ENCODE measurements at regions not wholly inside any gene's neighbourhood (a gene's known extent, or its start where the extent isn't known, plus 50 kb on each side); places are given as distances from the start of the nearest gene placed in this dataset.
"Not testable (repeated sequence)": the region's sequence is repeated elsewhere in the genome, so short reads cannot be mapped to it uniquely, and the experiment has no call there.

- H3K4me3 Mint-ChIP-seq = no peak overlapping the region
- DNase-seq = no peak
- H3K27ac Mint-ChIP-seq = no peak overlapping the region
- peaks cover 11% of the 10 kb centered on the region for H3K9me3 Mint-ChIP-seq
- H3K36me3 Mint-ChIP-seq = peaks cover 42% of the 10 kb centered on the region
- peaks cover 16% of the 10 kb centered on the region for H3K4me1 Mint-ChIP-seq
- no peaks in the 10 kb centered on the region for H3K27me3 Mint-ChIP-seq
Measured at GRCh38 chr17:21532763-21533385, 156.7 kb downstream of the KCNJ12 start.

GRCh38 chr17:21535686-21536375, 156.5 kb upstream of the KCNJ18 start:
- peaks cover 65% of the 10 kb centered on the region for H3K36me3 Mint-ChIP-seq
- H3K27ac Mint-ChIP-seq = no peak overlapping the region
- no peaks in the 10 kb centered on the region for H3K27me3 Mint-ChIP-seq
- H3K4me3 Mint-ChIP-seq = no peak overlapping the region
- no peak for DNase-seq
- H3K9me3 Mint-ChIP-seq = peaks cover 14% of the 10 kb centered on the region
- peaks cover 33% of the 10 kb centered on the region for H3K4me1 Mint-ChIP-seq

DNA sequence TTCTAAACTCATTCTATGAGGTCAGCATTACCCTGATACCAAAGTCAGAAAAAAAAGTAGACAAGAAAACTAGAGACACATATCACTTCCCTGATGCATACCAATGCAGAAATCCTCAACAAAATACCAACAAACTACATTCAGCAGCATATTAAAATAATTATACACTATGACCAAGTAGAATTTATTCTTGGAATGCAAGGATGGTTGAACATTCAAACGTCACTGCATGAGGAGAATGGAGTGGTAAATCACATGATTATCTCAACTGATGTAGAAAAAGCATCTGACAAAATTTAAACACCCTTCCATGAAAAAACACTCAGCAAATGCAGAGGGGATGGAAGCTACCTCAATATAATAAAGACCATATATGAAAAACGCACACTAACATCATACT, 155.0 kb upstream of the KCNJ18 start:
- no peak for DNase-seq
- Mint-ChIP-seq H3K36me3 (peaks cover 60% of the 10 kb centered on the region), H3K9me3 (peaks cover 14% of the 10 kb centered on the region), H3K4me1 (peaks cover 35% of the 10 kb centered on the region), H3K4me3 (no peak overlapping the region), H3K27me3 (no peaks in the 10 kb centered on the region), H3K27ac (no peak overlapping the region)

DNA sequence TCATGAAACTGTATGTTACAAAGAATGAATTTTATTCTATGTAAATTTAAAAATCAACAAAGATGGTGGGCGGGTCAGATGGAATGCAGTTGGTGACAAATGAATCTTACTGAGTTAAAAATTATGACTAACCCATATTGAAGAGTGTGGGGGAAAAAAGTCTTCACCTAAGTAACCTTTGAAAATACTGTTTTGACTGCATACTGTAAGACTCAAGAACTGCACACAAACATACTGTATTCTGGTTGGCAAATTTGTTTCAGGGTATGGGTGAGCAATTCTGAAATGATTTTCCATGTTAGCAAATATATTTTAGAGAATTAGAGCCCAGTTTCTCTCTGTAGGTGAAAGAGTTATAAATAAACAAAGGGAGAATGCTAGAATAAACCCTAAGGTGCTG, 153.7 kb upstream of the KCNJ18 start:
- Mint-ChIP-seq H3K9me3 (peaks cover 14% of the 10 kb centered on the region), H3K27ac (no peak overlapping the region), H3K4me3 (no peak overlapping the region), H3K36me3 (peaks cover 62% of the 10 kb centered on the region), H3K27me3 (no peaks in the 10 kb centered on the region), H3K4me1 (peaks cover 24% of the 10 kb centered on the region)
- no peak for DNase-seq

DNA sequence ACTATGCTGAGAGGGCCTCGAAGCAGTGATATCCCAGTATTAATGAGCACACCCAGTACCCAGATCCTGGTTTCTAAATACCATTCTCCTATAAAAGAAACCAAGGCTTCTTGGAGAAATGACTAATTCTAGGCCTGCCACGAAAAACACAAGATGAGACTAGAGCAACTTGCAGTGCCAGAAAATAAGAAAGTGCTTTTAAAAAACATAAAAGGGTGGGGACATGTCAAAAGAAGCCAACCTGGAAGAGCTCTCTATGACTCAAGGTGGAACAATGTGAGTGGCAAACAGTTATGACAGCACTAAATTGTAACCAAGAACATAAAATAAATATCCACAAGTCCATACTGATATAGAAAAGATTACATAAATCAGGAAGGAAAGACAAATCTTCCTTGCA, 153.2 kb upstream of the KCNJ18 start:
- Mint-ChIP-seq H3K27ac (no peak overlapping the region), H3K4me1 (peaks cover 20% of the 10 kb centered on the region), H3K36me3 (peaks cover 57% of the 10 kb centered on the region), H3K4me3 (no peak overlapping the region), H3K9me3 (peaks cover 14% of the 10 kb centered on the region), H3K27me3 (no peaks in the 10 kb centered on the region)
- DNase-seq = no peak

DNA sequence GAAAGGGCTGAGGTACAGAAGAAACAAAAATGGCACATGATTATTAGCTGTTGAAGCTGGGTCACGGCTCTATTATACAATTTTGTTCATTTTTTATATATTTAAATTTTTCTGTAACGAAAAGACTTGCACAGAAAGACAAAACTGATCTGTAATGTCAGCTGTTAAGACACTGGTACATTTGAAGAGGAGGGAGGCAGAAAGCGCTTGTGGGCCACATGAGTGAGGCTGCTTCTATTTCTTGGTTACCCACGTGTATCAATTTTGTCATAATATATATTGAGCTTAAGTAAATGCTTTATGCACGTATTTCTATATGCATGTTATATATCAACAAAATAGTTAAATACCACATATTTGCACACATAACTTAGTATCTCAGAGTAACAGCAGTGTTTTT, 151.8 kb upstream of the KCNJ18 start:
- H3K27me3 Mint-ChIP-seq = no peaks in the 10 kb centered on the region
- no peak for DNase-seq
- peaks cover 19% of the 10 kb centered on the region for H3K4me1 Mint-ChIP-seq
- peaks cover 14% of the 10 kb centered on the region for H3K9me3 Mint-ChIP-seq
- H3K27ac Mint-ChIP-seq = no peak overlapping the region
- H3K4me3 Mint-ChIP-seq = no peak overlapping the region
- peaks cover 55% of the 10 kb centered on the region for H3K36me3 Mint-ChIP-seq

GRCh38 chr17:21542070-21542469, 150.3 kb upstream of the KCNJ18 start:
- H3K27ac Mint-ChIP-seq = no peak overlapping the region
- H3K4me3 Mint-ChIP-seq = no peak overlapping the region
- H3K27me3 Mint-ChIP-seq = no peaks in the 10 kb centered on the region
- peaks cover 23% of the 10 kb centered on the region for H3K4me1 Mint-ChIP-seq
- H3K36me3 Mint-ChIP-seq = peaks cover 53% of the 10 kb centered on the region
- peaks cover 9% of the 10 kb centered on the region for H3K9me3 Mint-ChIP-seq
- DNase-seq = no peak

DNA sequence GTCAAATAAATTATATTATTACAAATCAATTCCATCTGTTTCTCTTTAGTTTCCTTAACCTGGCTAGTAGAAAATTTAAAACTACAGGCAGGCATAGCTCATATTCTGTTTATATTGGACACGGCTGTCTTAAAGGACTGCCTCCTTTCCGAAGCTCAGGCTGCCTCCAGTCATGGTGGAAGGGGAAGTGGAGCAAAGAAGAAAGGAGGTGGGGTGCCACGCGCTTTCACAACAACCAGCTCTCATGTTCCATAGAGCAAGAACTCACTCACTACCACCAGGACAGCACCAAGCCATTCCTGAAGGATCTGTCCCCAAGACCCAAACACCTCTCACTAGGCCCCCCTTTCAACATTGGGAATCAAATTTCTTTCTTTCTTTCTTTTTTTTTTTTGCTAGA, 149.3 kb upstream of the KCNJ18 start:
- H3K27me3 Mint-ChIP-seq = no peaks in the 10 kb centered on the region
- H3K4me3 Mint-ChIP-seq = no peak overlapping the region
- H3K27ac Mint-ChIP-seq = no peak overlapping the region
- peaks cover 3% of the 10 kb centered on the region for H3K9me3 Mint-ChIP-seq
- peaks cover 24% of the 10 kb centered on the region for H3K4me1 Mint-ChIP-seq
- DNase-seq = no peak
- peaks cover 51% of the 10 kb centered on the region for H3K36me3 Mint-ChIP-seq

GRCh38 chr17:21545064-21545463, 147.3 kb upstream of the KCNJ18 start:
- Mint-ChIP-seq H3K4me3 (no peak overlapping the region), H3K4me1 (peaks cover 28% of the 10 kb centered on the region), H3K27me3 (no peaks in the 10 kb centered on the region), H3K9me3 (peaks cover 2% of the 10 kb centered on the region), H3K27ac (no peak overlapping the region), H3K36me3 (peaks cover 52% of the 10 kb centered on the region)
- DNase-seq = no peak

GRCh38 chr17:21548236-21548635, 144.1 kb upstream of the KCNJ18 start:
- Mint-ChIP-seq H3K36me3 (peaks cover 48% of the 10 kb centered on the region), H3K27me3 (peaks cover 10% of the 10 kb centered on the region), H3K4me1 (peaks cover 33% of the 10 kb centered on the region), H3K4me3 (peak overlapping the region; percentile 14), H3K27ac (no peak overlapping the region), H3K9me3 (peaks cover 2% of the 10 kb centered on the region)
- no peak for DNase-seq

DNA sequence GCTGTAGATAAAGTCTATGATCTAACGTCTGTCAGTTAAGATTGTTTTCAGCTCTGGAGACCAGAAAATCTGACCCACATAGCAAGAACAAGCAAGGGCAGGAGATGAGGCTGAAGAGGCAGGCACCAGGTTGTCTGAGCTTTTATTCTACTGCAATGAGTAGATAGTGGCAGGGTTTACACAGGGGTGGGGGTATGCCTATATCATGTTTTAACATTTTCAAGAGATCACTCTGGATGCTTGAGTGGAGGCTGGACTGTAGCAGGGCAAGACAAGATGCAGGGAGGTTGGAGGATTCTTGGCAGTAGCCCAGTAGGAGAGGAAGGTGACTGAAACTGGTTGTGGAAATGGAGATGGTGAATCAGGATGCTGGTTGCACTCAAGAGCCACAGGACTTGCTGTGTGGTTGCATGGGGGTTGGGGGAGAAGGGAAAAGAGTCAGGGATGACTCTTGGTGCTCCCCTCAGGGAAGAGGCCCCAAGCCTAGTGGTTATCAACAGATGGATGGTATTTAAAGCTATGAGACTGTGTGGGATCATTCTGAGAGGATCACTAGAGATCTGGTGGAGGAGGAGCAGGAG, 143.1 kb upstream of the KCNJ18 start:
- Mint-ChIP-seq H3K27me3 (peaks cover 13% of the 10 kb centered on the region), H3K36me3 (peaks cover 50% of the 10 kb centered on the region), H3K27ac (peak overlapping the region; percentile 88), H3K9me3 (peaks cover 2% of the 10 kb centered on the region), H3K4me3 (peak overlapping the region; percentile 83), H3K4me1 (peaks cover 33% of the 10 kb centered on the region)
- peak; percentile 33 for DNase-seq

DNA sequence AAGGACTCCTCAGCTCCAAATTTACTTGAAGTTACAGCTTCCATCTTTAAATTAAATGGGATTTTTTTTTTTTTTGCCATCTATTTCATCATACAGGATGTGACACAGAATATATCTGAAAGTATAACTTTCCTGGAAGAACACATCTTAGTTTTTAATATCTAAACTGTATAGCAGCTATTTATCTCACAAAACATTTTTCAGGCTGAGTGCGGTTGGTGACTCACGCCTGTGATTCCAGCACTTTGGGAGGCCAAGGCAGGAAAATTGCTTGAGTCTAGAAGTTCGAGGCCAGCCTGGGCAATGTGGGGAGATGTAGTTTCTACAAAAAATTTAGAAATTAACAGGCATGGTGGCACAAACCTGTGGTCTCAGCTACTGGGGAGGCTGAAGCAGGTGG, 142.3 kb upstream of the KCNJ18 start:
- Mint-ChIP-seq H3K27me3 (peaks cover 13% of the 10 kb centered on the region), H3K36me3 (peaks cover 44% of the 10 kb centered on the region), H3K27ac (peak overlapping the region; percentile 88), H3K4me3 (peak overlapping the region; percentile 83), H3K4me1 (peaks cover 33% of the 10 kb centered on the region)
- DNase-seq = peak; percentile 20
- H3K9me3 Mint-ChIP-seq = not testable (repeated sequence)

DNA sequence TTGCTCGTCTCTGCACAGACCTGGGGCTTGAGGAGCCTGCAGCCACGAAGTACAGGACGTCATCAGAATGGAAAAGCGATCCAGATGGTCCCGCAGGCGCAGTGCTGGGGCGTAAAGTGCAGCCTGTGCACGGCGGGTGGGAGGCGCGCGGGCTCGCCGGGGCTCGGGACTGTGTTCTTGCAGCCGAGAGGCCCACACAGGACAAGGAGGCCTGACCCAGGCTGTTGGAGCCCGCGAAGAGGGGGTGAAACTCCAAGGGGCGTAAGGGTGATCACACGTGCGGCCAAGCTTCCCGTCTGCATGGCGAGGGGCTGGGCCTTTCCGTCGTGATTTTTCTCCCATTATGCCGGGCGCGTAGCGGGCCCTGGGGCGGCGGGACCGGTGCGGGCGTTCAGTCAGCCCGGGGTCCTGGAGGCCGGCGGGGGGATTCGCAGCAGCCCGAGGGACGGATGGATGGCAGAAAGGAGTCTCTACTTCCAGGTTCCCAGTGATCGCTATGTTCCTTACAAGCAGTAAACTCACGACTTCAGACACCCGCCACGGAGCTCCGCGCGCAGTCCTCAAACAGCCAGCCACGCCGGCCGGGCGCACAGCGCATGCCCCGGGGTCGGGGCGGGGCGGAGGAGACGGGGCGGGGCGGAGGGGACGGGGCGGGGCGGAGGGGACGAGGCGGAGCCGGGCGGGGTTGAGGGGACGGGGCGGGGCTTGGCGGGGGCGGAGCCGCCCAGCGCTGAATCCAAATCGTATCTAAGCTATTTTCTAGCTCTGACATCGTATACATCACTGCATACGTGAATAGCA, 141.0 kb upstream of the KCNJ18 start:
- Mint-ChIP-seq H3K36me3 (peaks cover 36% of the 10 kb centered on the region), H3K9me3 (peaks cover 6% of the 10 kb centered on the region), H3K27ac (peak overlapping the region; percentile 88), H3K4me3 (peak overlapping the region; percentile 83), H3K4me1 (peaks cover 29% of the 10 kb centered on the region), H3K27me3 (peaks cover 13% of the 10 kb centered on the region)
- DNase-seq = peak; percentile 79

DNA sequence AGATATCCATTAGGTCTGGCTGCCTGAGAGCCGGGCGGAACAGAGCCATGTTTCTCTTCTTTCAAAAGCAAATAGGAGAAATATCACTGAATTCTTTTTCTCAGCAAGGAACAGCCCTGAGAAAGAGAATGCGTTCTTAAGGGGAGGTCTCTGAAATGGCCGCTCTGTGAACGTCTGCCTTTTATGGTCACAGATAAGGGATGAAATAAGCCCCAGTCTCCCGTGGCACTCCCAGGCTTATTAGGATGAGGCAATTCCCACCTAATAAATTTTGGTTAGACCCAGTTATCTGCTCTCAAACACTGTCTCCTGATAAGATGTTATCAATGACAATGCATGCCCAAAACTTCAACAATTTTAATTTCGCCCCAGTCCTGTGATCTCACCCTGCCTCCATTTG, 133.4 kb upstream of the KCNJ18 start:
- Mint-ChIP-seq H3K9me3 (peaks cover 19% of the 10 kb centered on the region), H3K27me3 (peaks cover 11% of the 10 kb centered on the region)
- H3K36me3 Mint-ChIP-seq, H3K4me3 Mint-ChIP-seq, DNase-seq, H3K4me1 Mint-ChIP-seq, H3K27ac Mint-ChIP-seq: not testable (repeated sequence)

- peaks cover 4% of the 10 kb centered on the region for H3K9me3 Mint-ChIP-seq
- H3K36me3 Mint-ChIP-seq = peaks cover 3% of the 10 kb centered on the region
- no peak for DNase-seq
- H3K4me3 Mint-ChIP-seq = no peak overlapping the region
- H3K4me1 Mint-ChIP-seq = no peaks in the 10 kb centered on the region
- peaks cover 17% of the 10 kb centered on the region for H3K27me3 Mint-ChIP-seq
- no peak overlapping the region for H3K27ac Mint-ChIP-seq
Measured at GRCh38 chr17:21564262-21564661, 128.1 kb upstream of the KCNJ18 start.

Measured in activated naive CD8-positive, alpha-beta T cell treated with anti-CD3 and anti-CD28 coated beads for 36 hours (primary cell).